Mesodermal cell (in vitro differentiated cells): ENCODE measurements at regions not wholly inside any gene's neighbourhood (a gene's known extent, or its start where the extent isn't known, plus 50 kb on each side); places are given as distances from the start of the nearest gene placed in this dataset.

Experiments
- H3K27ac ChIP-seq: 2 replicates; pipeline ENCODE4 v1.7.0; 2013; ENCODE audit warnings: mild to moderate bottlenecking, low read depth, low read length, moderate library complexity; ENCODE audit not compliant: severe bottlenecking
- H3K36me3 ChIP-seq: 2 replicates; pipeline ENCODE4 v1.7.1; 2013; ENCODE audit warnings: mild to moderate bottlenecking, low read length, moderate library complexity; ENCODE audit not compliant: control insufficient read depth, insufficient read depth
- H3K4me1 ChIP-seq: one replicate; pipeline ENCODE4 v1.7.1; 2013; ENCODE audit warnings: mild to moderate bottlenecking, low read length; ENCODE audit not compliant: insufficient read depth, control insufficient read depth, poor library complexity, severe bottlenecking
- H3K4me3 ChIP-seq: 2 replicates; pipeline ENCODE4 v1.7.0; 2013; ENCODE audit warnings: low read length, control low read depth, mild to moderate bottlenecking; ENCODE audit not compliant: insufficient read depth, poor library complexity, severe bottlenecking; ENCODE audit errors: extremely low read depth
- H3K9me3 ChIP-seq: 2 replicates; pipeline ENCODE4 v1.7.1; 2013; ENCODE audit warnings: mild to moderate bottlenecking, low read length, moderate library complexity; ENCODE audit not compliant: control insufficient read depth
- WGBS, 2 experiments: methylation state at CpG; one replicate each; pipeline ENCODE4 v1.1.5; 2013; ENCODE audit warnings: missing lambda C conversion rate in 2 of 2; ENCODE audit not compliant: insufficient coverage in 2 of 2; 5-methylcytosine and 5-hydroxymethylcytosine counted together

DNA sequence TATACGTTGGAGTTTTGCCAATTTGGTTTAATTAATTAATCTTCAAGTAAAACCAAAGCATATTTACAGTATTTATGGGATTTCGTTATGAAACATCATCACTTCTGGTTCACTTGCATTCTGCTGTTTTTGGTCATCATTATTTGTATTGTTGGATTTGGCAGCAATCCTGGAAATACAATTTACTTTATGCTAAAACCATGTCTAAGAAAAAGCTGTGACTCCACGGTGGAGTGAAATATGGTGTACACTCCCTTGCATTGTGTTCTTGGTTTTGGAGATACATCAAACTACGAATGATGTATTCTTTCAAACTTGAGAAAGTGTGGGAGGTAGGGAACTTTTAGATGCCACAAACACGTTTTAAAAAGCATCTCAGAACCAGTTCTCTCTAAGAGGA, 106.4 kb downstream of the CTAGE1 start:
- peaks cover 14% of the 10 kb centered on the region for H3K4me1 ChIP-seq
- H3K4me3 ChIP-seq: no peak overlapping the region
- H3K36me3 ChIP-seq: no peaks in the 10 kb centered on the region
- H3K27ac ChIP-seq: no peak overlapping the region
- 86 to 100% methylated on average over 2 of the region's 5 CpGs for WGBS, 2 experiments
- H3K9me3 ChIP-seq: no peaks in the 10 kb centered on the region

DNA sequence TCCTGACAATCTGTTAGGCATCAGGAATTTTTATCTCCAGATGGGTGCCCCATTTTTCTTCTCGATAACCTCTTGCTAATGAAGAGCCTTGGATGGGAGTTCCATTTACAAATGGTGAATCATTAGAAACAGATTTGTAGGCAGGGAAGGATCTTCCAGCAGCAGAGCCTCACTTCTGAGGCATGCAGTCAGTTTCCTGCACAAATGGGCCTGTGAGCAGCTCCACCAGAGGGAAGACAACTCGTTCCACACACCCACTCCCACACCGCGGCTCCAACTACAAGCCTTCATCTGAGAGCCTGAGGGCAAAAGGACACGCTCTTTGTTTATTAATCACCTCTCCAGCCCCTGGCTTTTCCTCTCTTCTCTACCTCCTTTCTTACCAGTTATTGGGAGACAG, 108.5 kb downstream of the CTAGE1 start:
- H3K36me3 ChIP-seq: no peaks in the 10 kb centered on the region
- no peak overlapping the region for H3K27ac ChIP-seq
- no peak overlapping the region for H3K4me3 ChIP-seq
- no peaks in the 10 kb centered on the region for H3K9me3 ChIP-seq
- WGBS, 2 experiments: 73 to 88% methylated on average over 4 of the region's 5 CpGs
- peaks cover 8% of the 10 kb centered on the region for H3K4me1 ChIP-seq

DNA sequence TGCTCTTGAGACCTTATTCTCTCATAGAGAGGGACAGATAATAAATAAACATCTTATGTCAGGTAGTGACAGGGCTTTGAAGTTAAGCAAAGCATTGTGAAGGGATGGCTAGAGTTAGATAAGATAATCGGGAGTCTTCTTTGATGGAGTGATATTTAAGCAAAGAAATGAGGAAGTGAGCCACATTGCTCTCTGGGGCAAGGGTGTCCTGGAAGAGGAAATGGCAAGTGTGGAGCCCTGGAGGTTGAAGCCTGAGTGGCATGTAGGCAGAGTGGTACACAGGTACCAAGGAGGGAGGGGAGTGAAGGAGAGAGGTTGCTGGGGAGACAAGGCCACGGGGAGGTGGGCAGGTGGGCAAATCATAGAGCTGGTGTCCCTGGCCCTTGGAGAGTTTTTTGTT, 110.2 kb downstream of the CTAGE1 start:
- no peaks in the 10 kb centered on the region for H3K9me3 ChIP-seq
- H3K4me1 ChIP-seq: no peaks in the 10 kb centered on the region
- WGBS, 2 experiments: 77 to 88% methylated on average over 1 to 2 of the region's 2 CpGs
- no peak overlapping the region for H3K27ac ChIP-seq
- H3K36me3 ChIP-seq: no peaks in the 10 kb centered on the region
- no peak overlapping the region for H3K4me3 ChIP-seq

DNA sequence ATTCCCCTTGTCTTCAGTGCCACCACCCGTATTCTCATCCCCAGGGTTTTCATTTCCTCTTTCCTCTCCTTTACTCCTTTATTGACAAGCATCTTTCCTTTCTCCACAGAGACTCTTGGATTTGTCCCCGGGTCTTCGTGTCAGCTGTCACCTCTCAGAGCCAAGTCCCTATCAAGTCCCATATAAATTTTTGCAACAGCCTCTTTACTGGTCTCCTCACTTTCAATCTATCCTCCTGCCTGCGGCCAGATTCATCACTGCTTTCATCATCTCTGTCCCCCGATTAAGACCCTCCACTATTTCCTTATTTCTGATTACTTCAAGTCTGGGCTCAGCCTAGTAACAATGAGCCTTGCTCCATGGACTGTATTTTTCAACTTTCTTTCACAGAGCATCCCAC, 113.8 kb downstream of the CTAGE1 start:
- no peak overlapping the region for H3K27ac ChIP-seq
- no peaks in the 10 kb centered on the region for H3K9me3 ChIP-seq
- H3K36me3 ChIP-seq: no peaks in the 10 kb centered on the region
- peaks cover 4% of the 10 kb centered on the region for H3K4me1 ChIP-seq
- 94 to 97% methylated on average over 4 to 5 of the region's 5 CpGs for WGBS, 2 experiments
- H3K4me3 ChIP-seq: no peak overlapping the region

DNA sequence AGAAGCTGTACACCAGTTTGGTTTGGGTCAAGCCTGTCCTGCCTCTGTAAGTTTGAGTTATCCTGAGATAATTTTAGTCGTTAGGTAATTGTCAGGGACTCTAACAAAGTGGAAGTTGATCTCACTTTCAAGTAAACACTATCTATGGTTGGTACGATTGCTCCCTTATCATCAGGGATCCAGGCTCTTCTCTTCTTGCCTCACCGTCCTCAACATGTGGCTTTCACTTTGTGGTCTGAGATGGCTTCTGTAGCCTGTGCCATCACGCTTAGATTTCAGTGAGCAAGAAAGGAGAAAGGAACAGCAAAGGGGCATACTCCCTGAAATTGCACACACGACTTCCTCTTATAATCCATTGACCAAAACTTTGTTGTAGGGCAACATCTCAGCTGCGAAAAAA, 115.6 kb downstream of the CTAGE1 start:
- no peaks in the 10 kb centered on the region for H3K36me3 ChIP-seq
- WGBS, 2 experiments: 92 to 100% methylated on average over 2 of the region's 6 CpGs
- peaks cover 4% of the 10 kb centered on the region for H3K4me1 ChIP-seq
- no peak overlapping the region for H3K4me3 ChIP-seq
- H3K27ac ChIP-seq: no peak overlapping the region
- H3K9me3 ChIP-seq: no peaks in the 10 kb centered on the region

DNA sequence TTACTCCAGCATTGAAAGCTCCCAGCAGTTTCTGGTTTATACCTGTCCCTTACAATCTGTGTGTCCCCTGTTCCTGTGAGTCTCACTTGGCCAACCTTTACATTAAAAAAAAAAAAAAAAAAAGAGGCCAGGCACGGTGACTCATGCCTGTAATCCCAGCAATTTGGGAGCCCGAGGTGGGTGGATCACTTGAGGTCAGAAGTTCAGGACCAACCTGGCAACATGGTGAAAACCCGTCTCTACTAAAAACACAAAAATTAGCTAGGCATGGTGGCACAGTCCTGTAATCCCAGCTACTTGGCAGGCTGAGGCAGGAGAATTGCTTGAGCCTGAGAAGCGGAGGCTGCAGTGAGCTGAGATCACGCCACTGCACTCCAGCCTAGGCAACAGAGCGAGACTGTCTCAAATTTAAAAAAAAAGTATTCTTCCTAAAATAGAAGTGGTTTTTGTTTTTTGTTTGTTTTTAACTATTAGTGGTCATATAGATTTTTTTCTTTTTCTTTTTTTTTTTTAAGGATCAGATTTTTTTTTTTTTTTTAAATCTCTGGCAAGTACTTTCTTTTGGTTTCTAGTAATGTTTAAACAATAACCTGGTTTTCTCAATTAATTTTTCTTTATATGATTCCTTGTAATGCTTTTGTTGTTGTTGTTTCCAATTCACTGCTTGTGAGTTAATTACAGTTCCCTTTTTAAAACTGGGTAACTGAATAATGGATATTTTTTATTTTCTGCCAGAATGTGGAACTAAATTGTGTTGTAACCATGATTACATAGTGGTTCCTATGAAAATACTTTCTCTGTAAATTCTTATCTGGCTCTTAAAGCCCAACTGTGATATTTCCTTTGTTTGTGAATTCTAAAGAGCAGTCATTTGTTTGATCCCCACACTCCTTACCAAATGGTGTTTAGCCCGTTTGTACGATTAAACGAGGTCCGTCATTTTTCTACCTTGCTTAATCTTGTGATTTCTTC, 116.8 kb downstream of the CTAGE1 start:
- no peak overlapping the region for H3K27ac ChIP-seq
- 57 to 60% methylated on average over 1 to 5 of the region's 10 CpGs for WGBS, 2 experiments
- no peak overlapping the region for H3K4me3 ChIP-seq
- no peaks in the 10 kb centered on the region for H3K9me3 ChIP-seq
- no peaks in the 10 kb centered on the region for H3K36me3 ChIP-seq
- peaks cover 4% of the 10 kb centered on the region for H3K4me1 ChIP-seq

DNA sequence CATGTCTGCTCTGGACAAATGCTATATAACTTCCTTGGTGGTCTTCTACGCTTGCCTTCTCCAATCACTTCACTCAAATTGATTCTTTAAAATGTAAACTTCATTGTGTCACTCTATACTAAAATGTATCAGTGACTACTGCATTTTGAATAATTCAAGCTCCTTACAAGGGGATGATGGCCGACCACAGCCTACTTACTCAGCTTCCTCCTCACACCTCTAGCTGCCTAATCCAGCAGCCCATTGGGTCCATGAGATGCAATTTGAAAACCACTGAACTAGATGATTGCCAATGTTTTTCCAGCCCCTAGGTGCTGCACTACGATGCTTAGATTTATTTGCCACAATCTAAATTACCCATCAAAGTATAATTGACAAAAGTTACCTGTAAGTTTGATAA, 120.7 kb downstream of the CTAGE1 start:
- Histone ChIP-seq H3K4me3 (no peak overlapping the region), H3K9me3 (no peaks in the 10 kb centered on the region), H3K27ac (no peak overlapping the region), H3K4me1 (peaks cover 4% of the 10 kb centered on the region), H3K36me3 (no peaks in the 10 kb centered on the region)
- WGBS, 2 experiments: 86 to 100% methylated on average over 1 of the region's 3 CpGs

DNA sequence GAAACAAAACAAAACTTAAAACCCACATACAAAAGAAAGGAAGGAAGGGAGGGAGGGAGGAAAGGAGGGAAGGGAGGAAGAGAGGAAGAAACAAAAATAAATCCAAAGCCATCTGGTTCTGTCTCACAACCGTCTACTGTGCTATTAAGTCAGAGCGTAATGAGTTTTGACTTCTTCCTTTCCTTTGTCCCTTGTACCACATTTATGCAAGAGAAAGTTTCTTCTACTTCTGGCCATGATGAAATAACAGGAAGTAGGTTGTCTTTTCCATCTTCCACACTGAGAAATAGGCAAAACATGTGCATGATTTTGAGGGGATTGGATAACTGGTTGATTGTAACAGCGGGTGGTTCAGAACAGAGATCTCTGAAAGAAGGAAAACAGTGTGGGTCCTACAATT, 121.4 kb downstream of the CTAGE1 start:
- no peak overlapping the region for H3K27ac ChIP-seq
- H3K4me1 ChIP-seq: peaks cover 4% of the 10 kb centered on the region
- no CpG with 5 or more reads among the region's 3 CpGs for WGBS, 2 experiments
- no peaks in the 10 kb centered on the region for H3K9me3 ChIP-seq
- no peaks in the 10 kb centered on the region for H3K36me3 ChIP-seq
- H3K4me3 ChIP-seq: no peak overlapping the region

DNA sequence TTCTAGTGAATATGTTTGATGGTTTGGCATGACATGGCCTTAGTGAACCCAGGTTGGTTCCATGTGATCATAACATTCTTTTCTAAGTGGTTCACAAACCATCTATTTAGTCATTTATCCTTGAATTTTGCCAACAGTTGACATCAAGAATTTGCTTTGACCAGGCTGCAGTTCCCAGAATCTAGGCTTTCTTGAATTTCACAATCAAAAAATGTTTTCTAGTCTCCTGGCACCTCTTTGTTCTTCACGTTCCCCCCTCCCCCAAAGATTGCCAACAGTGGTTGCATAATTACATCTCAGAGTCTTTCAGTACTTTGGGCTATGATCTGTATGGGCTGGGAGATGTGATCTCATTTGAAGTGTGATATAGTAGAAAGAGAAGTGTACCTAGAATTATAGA, 124.0 kb downstream of the GATA6 start:
- WGBS, 2 experiments: no CpG with 5 or more reads among the region's 1 CpG
- H3K36me3 ChIP-seq: no peaks in the 10 kb centered on the region

DNA sequence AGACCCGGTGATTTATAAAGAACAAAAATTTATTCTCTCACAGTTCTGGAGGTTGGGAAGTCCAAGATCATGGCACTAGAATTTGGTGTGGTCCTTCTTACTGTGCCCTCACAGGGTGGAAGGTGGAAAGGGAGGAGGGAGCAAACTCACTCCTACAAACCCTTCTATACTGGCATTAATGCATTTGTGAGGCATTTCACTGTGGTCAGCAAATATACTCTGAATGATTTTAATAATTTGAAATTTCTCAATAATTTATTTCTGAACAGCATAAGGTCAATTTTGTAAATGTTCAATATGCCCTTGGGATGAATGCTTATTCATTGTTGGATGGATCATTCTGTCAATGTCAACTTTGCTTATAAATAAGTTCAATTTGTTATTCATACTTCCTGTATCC, 120.6 kb downstream of the GATA6 start:
- Histone ChIP-seq H3K27ac (no peak overlapping the region), H3K9me3 (no peaks in the 10 kb centered on the region), H3K4me3 (no peak overlapping the region), H3K36me3 (no peaks in the 10 kb centered on the region), H3K4me1 (no peaks in the 10 kb centered on the region)
- no CpG with 5 or more reads among the region's 1 CpG for WGBS, 2 experiments

More for the DNA sequence above, 124.0 kb downstream of the GATA6 start:
- Histone ChIP-seq H3K4me1 (no peaks in the 10 kb centered on the region), H3K9me3 (no peaks in the 10 kb centered on the region), H3K27ac (no peak overlapping the region), H3K4me3 (no peak overlapping the region)

DNA sequence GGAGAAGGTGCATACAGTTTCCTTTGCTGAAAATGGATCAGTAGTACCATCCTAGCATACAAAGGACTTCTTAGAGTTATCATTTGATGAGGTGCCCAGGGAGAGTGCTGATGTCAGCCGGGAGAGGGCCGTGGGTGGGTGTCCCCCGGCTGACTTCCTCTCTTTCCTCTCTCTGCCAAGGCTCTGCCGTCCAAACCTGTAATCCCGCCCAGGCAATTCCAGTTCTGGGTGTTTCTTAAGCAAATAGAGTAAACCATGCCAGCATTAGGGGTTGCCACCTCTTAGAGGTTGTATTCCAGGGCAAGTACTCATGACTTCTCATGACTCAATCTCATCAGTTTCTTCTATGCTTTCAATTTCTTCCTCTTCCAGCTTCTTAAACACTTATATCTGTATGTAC, 117.2 kb downstream of the GATA6 start:
- WGBS, 2 experiments: 67% methylated on average over 4 of the region's 5 CpGs; no CpG with 5 or more reads in 1 of the 2 experiments

More for the DNA sequence above, 117.2 kb downstream of the GATA6 start:
- Histone ChIP-seq H3K27ac (no peak overlapping the region), H3K36me3 (no peaks in the 10 kb centered on the region), H3K9me3 (no peaks in the 10 kb centered on the region), H3K4me3 (no peak overlapping the region), H3K4me1 (no peaks in the 10 kb centered on the region)
